Neural progenitor cell (in vitro differentiated cells): ENCODE measurements at regions not wholly inside any gene's neighbourhood (a gene's known extent, or its start where the extent isn't known, plus 50 kb on each side); places are given as distances from the start of the nearest gene placed in this dataset.

Experiments
- DNase-seq: peaks from one replicate; pipeline ENCODE4 v3.0.0-alpha.2; 2016; ENCODE audit warnings: low spot score
- H2AFZ ChIP-seq: fragments of 200-600 bp; sonication (generic); replicated peaks from 2 replicates; pipeline ENCODE4 v1.6.1; 2016; ENCODE audit warnings: antibody characterized with exemption
- H3F3A ChIP-seq: fragments of 200-600 bp; sonication (generic); 2 replicates; pipeline ENCODE4 v1.6.1; 2016; ENCODE audit warnings: antibody characterized with exemption, low read depth
- H3K27ac ChIP-seq: fragments of 200-600 bp; sonication (generic); 2 replicates; pipeline ENCODE4 v1.5.1; 2016; ENCODE audit warnings: mild to moderate bottlenecking
- H3K27me3 ChIP-seq: fragments of 200-600 bp; sonication (generic); 2 replicates; pipeline ENCODE4 v1.6.1; 2016; ENCODE audit warnings: mild to moderate bottlenecking, moderate library complexity
- H3K36me3 ChIP-seq: fragments of 200-600 bp; sonication (generic); 2 replicates; pipeline ENCODE4 v1.5.1; 2016
- H3K4me1 ChIP-seq: fragments of 200-600 bp; sonication (generic); 2 replicates; pipeline ENCODE4 v1.6.1; 2016; ENCODE audit warnings: mixed run types
- H3K4me2 ChIP-seq: fragments of 200-600 bp; sonication (generic); 2 replicates; pipeline ENCODE4 v1.6.1; 2016
- H3K4me3 ChIP-seq: fragments of 200-600 bp; sonication (generic); 2 replicates; pipeline ENCODE4 v1.5.1; 2016
- H3K79me2 ChIP-seq: fragments of 200-600 bp; sonication (generic); 2 replicates; pipeline ENCODE4 v1.6.1; 2016; ENCODE audit warnings: low read depth
- H3K9ac ChIP-seq: fragments of 200-600 bp; sonication (generic); 2 replicates; pipeline ENCODE4 v1.6.1; 2016
- H3K9me3 ChIP-seq: fragments of 200-600 bp; sonication (generic); 2 replicates; pipeline ENCODE4 v1.5.1; 2016; ENCODE audit warnings: low read depth
- H4K20me1 ChIP-seq: fragments of 200-600 bp; sonication (generic); 2 replicates; pipeline ENCODE4 v1.6.1; 2016; ENCODE audit warnings: low read depth
- H3K27ac Mint-ChIP-seq: 3 replicates; pipeline ENCODE4 v1.8.0; 2021; ENCODE audit warnings: mixed read lengths
- H3K27me3 Mint-ChIP-seq: 2 replicates; pipeline ENCODE4 v1.8.0; 2022; ENCODE audit warnings: low read depth, mild to moderate bottlenecking, inconsistent platforms, moderate library complexity, mixed read lengths; ENCODE audit not compliant: insufficient read depth
- H3K36me3 Mint-ChIP-seq: 3 replicates; pipeline ENCODE4 v1.8.0; 2021; ENCODE audit warnings: mixed read lengths
- H3K4me1 Mint-ChIP-seq: 3 replicates; pipeline ENCODE4 v1.8.0; 2021; ENCODE audit warnings: mixed read lengths
- H3K4me3 Mint-ChIP-seq: 3 replicates; pipeline ENCODE4 v1.8.0; 2021; ENCODE audit warnings: mild to moderate bottlenecking, moderate library complexity, mixed read lengths
- H3K9me3 Mint-ChIP-seq: 3 replicates; pipeline ENCODE4 v1.8.0; 2020; ENCODE audit warnings: mixed read lengths
- CTCF ChIP-seq: fragments of 200-600 bp; sonication (generic); IDR thresholded peaks from 2 replicates; pipeline ENCODE4 v1.5.1; 2017; ENCODE audit warnings: antibody characterized with exemption, mild to moderate bottlenecking
- EZH2 ChIP-seq: fragments of 200-600 bp; sonication (generic); IDR thresholded peaks from 2 replicates; pipeline ENCODE4 v1.6.1; 2017; ENCODE audit warnings: antibody characterized with exemption, mild to moderate bottlenecking, moderate library complexity
- EZH2phosphoT487 ChIP-seq: fragments of 200-600 bp; sonication (generic); IDR thresholded peaks from 2 replicates; pipeline ENCODE4 v1.6.1; 2017; ENCODE audit warnings: antibody characterized with exemption

GRCh38 chr1:17967623-17968255 lies 139.9 kb upstream of the IGSF21 start:
- Histone ChIP-seq H4K20me1 (no peaks in the 10 kb centered on the region), H2AFZ (no peak overlapping the region), H3K36me3 (no peaks in the 10 kb centered on the region), H3K4me2 (no peak overlapping the region), H3F3A (no peaks in the 10 kb centered on the region), H3K27me3 (no peaks in the 10 kb centered on the region), H3K79me2 (no peaks in the 10 kb centered on the region), H3K4me3 (no peak overlapping the region), H3K27ac (no peak overlapping the region), H3K4me1 (no peaks in the 10 kb centered on the region), H3K9ac (no peak overlapping the region), H3K9me3 (no peaks in the 10 kb centered on the region)
- Mint-ChIP-seq H3K4me1 (no peaks in the 10 kb centered on the region), H3K4me3 (no peak overlapping the region), H3K27me3 (peaks cover 14% of the 10 kb centered on the region), H3K36me3 (no peaks in the 10 kb centered on the region), H3K27ac (no peak overlapping the region), H3K9me3 (no peaks in the 10 kb centered on the region)
- TF ChIP-seq EZH2 (no peak), CTCF (no peak), EZH2phosphoT487 (no peak)
- DNase-seq = no peak

GRCh38 chr1:17970757-17971156 lies 136.8 kb upstream of the IGSF21 start:
- Histone ChIP-seq H3K4me2 (no peak overlapping the region), H3K4me1 (peaks cover 7% of the 10 kb centered on the region), H3F3A (no peaks in the 10 kb centered on the region), H3K9ac (no peak overlapping the region), H3K4me3 (no peak overlapping the region), H3K36me3 (no peaks in the 10 kb centered on the region), H3K27ac (no peak overlapping the region), H3K27me3 (no peaks in the 10 kb centered on the region), H4K20me1 (no peaks in the 10 kb centered on the region), H2AFZ (no peak overlapping the region), H3K9me3 (no peaks in the 10 kb centered on the region), H3K79me2 (no peaks in the 10 kb centered on the region)
- Mint-ChIP-seq H3K36me3 (no peaks in the 10 kb centered on the region), H3K4me3 (no peak overlapping the region), H3K9me3 (no peaks in the 10 kb centered on the region), H3K4me1 (peaks cover 6% of the 10 kb centered on the region), H3K27ac (no peak overlapping the region), H3K27me3 (peaks cover 20% of the 10 kb centered on the region)
- DNase-seq = no peak
- TF ChIP-seq EZH2 (no peak), CTCF (no peak), EZH2phosphoT487 (no peak)

GRCh38 chr1:17973694-17974093 lies 133.9 kb upstream of the IGSF21 start:
- H3K27me3 Mint-ChIP-seq = peaks cover 14% of the 10 kb centered on the region
- no peak overlapping the region for H3K4me3 ChIP-seq
- H3K4me1 ChIP-seq = peaks cover 7% of the 10 kb centered on the region
- H3K79me2 ChIP-seq = no peaks in the 10 kb centered on the region
- no peak overlapping the region for H2AFZ ChIP-seq
- H3K27ac ChIP-seq = no peak overlapping the region
- H3K9ac ChIP-seq = no peak overlapping the region
- no peak overlapping the region for H3K4me3 Mint-ChIP-seq
- peaks cover 6% of the 10 kb centered on the region for H3K4me1 Mint-ChIP-seq
- peak overlapping the region; percentile 3 for H3K4me2 ChIP-seq
- no peaks in the 10 kb centered on the region for H4K20me1 ChIP-seq
- H3K36me3 ChIP-seq = no peaks in the 10 kb centered on the region
- no peak for DNase-seq
- no peak overlapping the region for H3K27ac Mint-ChIP-seq
- TF ChIP-seq CTCF (no peak), EZH2 (no peak), EZH2phosphoT487 (no peak)
- H3K9me3 Mint-ChIP-seq = no peaks in the 10 kb centered on the region
- H3K36me3 Mint-ChIP-seq = no peaks in the 10 kb centered on the region
- H3K27me3 ChIP-seq = no peaks in the 10 kb centered on the region
- no peaks in the 10 kb centered on the region for H3K9me3 ChIP-seq
- H3F3A ChIP-seq = no peaks in the 10 kb centered on the region
